Body of pancreas (tissue), 4 donors: ENCODE measurements at regions not wholly inside any gene's neighbourhood (a gene's known extent, or its start where the extent isn't known, plus 50 kb on each side); places are given as distances from the start of the nearest gene placed in this dataset.

Experiments
- CTCF ChIP-seq, 7 experiments: fragments of 450-650 bp in 4 of 7; fragments of 200-600 bp in 3 of 7; sonication (generic) in 3 of 7; IDR thresholded peaks; one replicate each; pipeline ENCODE4 v1.5.1; 2016 to 2019; ENCODE audit warnings: antibody characterized with exemption in 7 of 7
- POLR2A ChIP-seq, 3 donors: fragments of 450-650 bp; IDR thresholded peaks; one replicate each; pipeline ENCODE4 v1.6.1; 2016; ENCODE audit warnings: antibody characterized with exemption in 3 of 3, mild to moderate bottlenecking in 2 of 3

GRCh38 chr3:176840641-176841286 lies 356.5 kb downstream of the TBL1XR1 start:
- TF ChIP-seq CTCF (IDR thresholded peaks at IDR 0.05) (no peak), POLR2A (IDR thresholded peaks at IDR 0.05) (no peak)
